Esophagus squamous epithelium (tissue), 5 donors: ENCODE measurements at regions not wholly inside any gene's neighbourhood (a gene's known extent, or its start where the extent isn't known, plus 50 kb on each side); places are given as distances from the start of the nearest gene placed in this dataset.

Experiments used
- DNase-seq: peaks from one replicate; lab custom pipeline; 2025; lab: John Stamatoyannopoulos, UW
- H3K27ac ChIP-seq, 4 donors: fragments of 200-600 bp; sonication (generic); one replicate each; pipeline ENCODE4 v1.5.1; 2016 to 2019; ENCODE audit warnings: mild to moderate bottlenecking in 1 of 4
- H3K27me3 ChIP-seq, 4 donors: fragments of 200-600 bp; sonication (generic); 1 replicate in 3 of 4; 2 replicates in 1 of 4; pipeline versions ENCODE4 v1.5.1 to v1.6.0; 2017 to 2021; ENCODE audit warnings: antibody characterized with exemption in 1 of 4
- H3K36me3 ChIP-seq, 3 donors: fragments of 200-600 bp; sonication (generic); one replicate each; pipeline ENCODE4 v1.5.1; 2016 to 2019
- H3K4me1 ChIP-seq, 3 donors: fragments of 200-600 bp; sonication (generic); one replicate each; pipeline ENCODE4 v1.5.1; 2017 to 2019
- H3K4me3 ChIP-seq, 4 donors: fragments of 200-600 bp; sonication (generic); 1 replicate in 3 of 4; 2 replicates in 1 of 4; pipeline ENCODE4 v1.5.1; 2016 to 2019; ENCODE audit warnings: mild to moderate bottlenecking in 2 of 4, moderate library complexity in 1 of 4
- H3K9me3 ChIP-seq, 3 donors: fragments of 200-600 bp; sonication (generic); one replicate each; pipeline ENCODE4 v1.5.1; 2016 to 2019
- CTCF ChIP-seq, 6 experiments: fragments of 450-650 bp in 4 of 6; fragments of 200-600 bp in 2 of 6; sonication (generic) in 2 of 6; IDR thresholded peaks; one replicate each; pipeline ENCODE4 v1.5.1; 2016 to 2019; ENCODE audit warnings: antibody characterized with exemption in 6 of 6, mild to moderate bottlenecking in 4 of 6, moderate library complexity in 4 of 6
- POLR2A ChIP-seq, 4 donors: fragments of 450-650 bp; IDR thresholded peaks; one replicate each; pipeline ENCODE4 v1.6.1; 2017; ENCODE audit warnings: antibody characterized with exemption in 4 of 4, mild to moderate bottlenecking in 4 of 4, moderate library complexity in 3 of 4
- WGBS, 2 donors: methylation state at CpG; one replicate each; pipeline ENCODE4 v1.1.5; 2018; 5-methylcytosine and 5-hydroxymethylcytosine counted together
- intact Hi-C: fragments of 100-400 bp; cut with DNase I; formaldehyde crosslinking; loops from one replicate; pipeline ENCODE4 v1.15.0; 2022
- donor health status: DM: yes; HTN: yes; CAD: no.

GRCh38 chr12:110998165-110998564 lies 77.8 kb upstream of the MYL2 start:
- no peak overlapping the region for H3K4me3 ChIP-seq
- WGBS, 2 donors, result 40 to 44% methylated on average over 3 of the region's 3 CpGs
- no peak for TF ChIP-seq CTCF (IDR thresholded peaks at IDR 0.05)
- TF ChIP-seq POLR2A (IDR thresholded peaks at IDR 0.05), result no peak
- H3K27me3 ChIP-seq, result peaks cover 0 to 26% (median 0%) of the 10 kb centered on the region in 4 donors
- intact Hi-C loops, result no loop called here
- peaks cover 0 to 32% (median 20%) of the 10 kb centered on the region in 3 donors for H3K9me3 ChIP-seq
- DNase-seq, result no peak
- no peaks in the 10 kb centered on the region for H3K36me3 ChIP-seq
- H3K27ac ChIP-seq, result no peak overlapping the region
- no peaks in the 10 kb centered on the region for H3K4me1 ChIP-seq

GRCh38 chr12:110996415-110996814 lies 76.0 kb upstream of the MYL2 start:
- intact Hi-C loops, result no loop called here

GRCh38 chr12:110995615-110996014 lies 75.2 kb upstream of the MYL2 start:
- no peak overlapping the region for H3K4me3 ChIP-seq
- H3K27ac ChIP-seq, result no peak overlapping the region
- WGBS, 2 donors, result 84 to 95% methylated on average over 3 of the region's 3 CpGs
- no peak for DNase-seq
- intact Hi-C loops, result no loop called here
- H3K4me1 ChIP-seq, result no peaks in the 10 kb centered on the region
- no peaks in the 10 kb centered on the region for H3K36me3 ChIP-seq
- TF ChIP-seq CTCF (IDR thresholded peaks at IDR 0.05), result no peak
- TF ChIP-seq POLR2A (IDR thresholded peaks at IDR 0.05), result no peak
- peaks cover 0 to 26% (median 0%) of the 10 kb centered on the region in 4 donors for H3K27me3 ChIP-seq
- H3K9me3 ChIP-seq, result peaks cover 0 to 32% (median 20%) of the 10 kb centered on the region in 3 donors

More at GRCh38 chr12:110996415-110996814, 76.0 kb upstream of the MYL2 start:
- 77 to 88% methylated on average over 5 of the region's 5 CpGs for WGBS, 2 donors
- Histone ChIP-seq H3K4me1 (no peaks in the 10 kb centered on the region), H3K27me3 (peaks cover 0 to 30% (median 0%) of the 10 kb centered on the region in 4 donors), H3K9me3 (peaks cover 0 to 32% (median 20%) of the 10 kb centered on the region in 3 donors), H3K36me3 (no peaks in the 10 kb centered on the region), H3K4me3 (no peak overlapping the region), H3K27ac (no peak overlapping the region)
- DNase-seq, result no peak
- TF ChIP-seq CTCF (IDR thresholded peaks at IDR 0.05) (no peak), POLR2A (IDR thresholded peaks at IDR 0.05) (no peak)

- no peaks in the 10 kb centered on the region for H3K4me1 ChIP-seq
- H3K36me3 ChIP-seq, result no peaks in the 10 kb centered on the region
- peaks cover 0 to 32% (median 20%) of the 10 kb centered on the region in 3 donors for H3K9me3 ChIP-seq
- H3K27me3 ChIP-seq, result peaks cover 0 to 26% (median 0%) of the 10 kb centered on the region in 4 donors
- H3K27ac ChIP-seq, result no peak overlapping the region
- no peak for TF ChIP-seq POLR2A (IDR thresholded peaks at IDR 0.05)
- TF ChIP-seq CTCF (IDR thresholded peaks at IDR 0.05), result no peak
- H3K4me3 ChIP-seq, result no peak overlapping the region
- DNase-seq, result no peak
- WGBS, 2 donors, result 75 to 78% methylated on average over 2 to 3 of the region's 7 CpGs
- intact Hi-C loops, result no loop called here
Observed at GRCh38 chr12:110995016-110995415, 74.6 kb upstream of the MYL2 start.

- no peak overlapping the region for H3K27ac ChIP-seq
- no peaks in the 10 kb centered on the region for H3K4me1 ChIP-seq
- 81 to 83% methylated on average over 2 of the region's 3 CpGs for WGBS, 2 donors
- DNase-seq, result no peak
- intact Hi-C loops, result no loop called here
- TF ChIP-seq CTCF (IDR thresholded peaks at IDR 0.05) (no peak), POLR2A (IDR thresholded peaks at IDR 0.05) (no peak)
- peaks cover 0 to 30% (median 0%) of the 10 kb centered on the region in 4 donors for H3K27me3 ChIP-seq
- peaks cover 0 to 18% (median 9%) of the 10 kb centered on the region in 3 donors for H3K9me3 ChIP-seq
- no peaks in the 10 kb centered on the region for H3K36me3 ChIP-seq
- H3K4me3 ChIP-seq, result no peak overlapping the region
Observed at GRCh38 chr12:110993434-110993833, 73.1 kb upstream of the MYL2 start.
